SJSA1 (cell line): ENCODE measurements at regions not wholly inside any gene's neighbourhood (a gene's known extent, or its start where the extent isn't known, plus 50 kb on each side); places are given as distances from the start of the nearest gene placed in this dataset.

ENCODE experiments used
- DNase-seq, 2 experiments: peaks; one replicate each; pipeline ENCODE4 v3.0.0-alpha.2; 2015 to 2020; ENCODE audit warnings: low spot score in 2 of 2, low read depth in 1 of 2
- H3K27ac ChIP-seq: fragments of 250-450 bp; sonication (Bioruptor Pico); 2 replicates; pipeline ENCODE4 v1.5.1; 2020; ENCODE audit warnings: mild to moderate bottlenecking, moderate library complexity
- H3K27me3 ChIP-seq: fragments of 250-450 bp; sonication (Bioruptor Pico); replicated peaks from 2 replicates; pipeline ENCODE4 v1.5.1; 2020; ENCODE audit warnings: mild to moderate bottlenecking, moderate library complexity
- H3K36me3 ChIP-seq: fragments of 250-450 bp; sonication (Bioruptor Pico); 2 replicates; pipeline ENCODE4 v1.5.1; 2020; ENCODE audit warnings: mild to moderate bottlenecking
- H3K4me1 ChIP-seq: fragments of 250-450 bp; sonication (Bioruptor Pico); replicated peaks from 2 replicates; pipeline ENCODE4 v1.6.1; 2021; ENCODE audit warnings: mild to moderate bottlenecking
- H3K4me3 ChIP-seq: fragments of 250-450 bp; sonication (Bioruptor Pico); 2 replicates; pipeline ENCODE4 v1.5.1; 2020; ENCODE audit warnings: mild to moderate bottlenecking
- H3K9me3 ChIP-seq: fragments of 250-450 bp; sonication (Bioruptor Pico); replicated peaks from 2 replicates; pipeline ENCODE4 v1.5.1; 2020; ENCODE audit warnings: mild to moderate bottlenecking

DNA sequence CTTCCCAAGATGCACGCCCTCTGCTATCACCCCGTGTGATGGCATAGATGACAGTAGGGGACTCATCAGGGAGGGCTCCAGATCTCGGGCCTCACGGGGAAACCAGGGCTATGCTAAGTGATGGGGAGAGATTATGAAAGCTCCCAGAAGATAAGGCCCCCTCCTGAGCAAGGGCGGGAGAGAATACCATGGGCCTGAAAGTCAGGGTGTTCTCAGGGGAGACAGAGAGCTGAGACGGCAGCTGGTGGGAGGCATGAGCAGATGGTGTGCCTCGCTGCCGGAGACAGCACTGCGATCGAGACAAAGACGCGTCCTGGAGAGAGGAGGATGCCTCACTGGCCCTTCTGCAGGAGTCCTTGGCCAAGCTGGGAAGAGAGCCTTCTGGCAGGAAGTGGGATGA is 106.5 kb upstream of the ADPGK start:
- H3K4me3 ChIP-seq, result no peak overlapping the region
- no peak overlapping the region for H3K27ac ChIP-seq
- no peaks in the 10 kb centered on the region for H3K4me1 ChIP-seq
- no peak for DNase-seq
- no peaks in the 10 kb centered on the region; the same call in 1 of the 2 replicates for H3K9me3 ChIP-seq
- no peaks in the 10 kb centered on the region for H3K27me3 ChIP-seq
- H3K36me3 ChIP-seq, result no peaks in the 10 kb centered on the region

DNA sequence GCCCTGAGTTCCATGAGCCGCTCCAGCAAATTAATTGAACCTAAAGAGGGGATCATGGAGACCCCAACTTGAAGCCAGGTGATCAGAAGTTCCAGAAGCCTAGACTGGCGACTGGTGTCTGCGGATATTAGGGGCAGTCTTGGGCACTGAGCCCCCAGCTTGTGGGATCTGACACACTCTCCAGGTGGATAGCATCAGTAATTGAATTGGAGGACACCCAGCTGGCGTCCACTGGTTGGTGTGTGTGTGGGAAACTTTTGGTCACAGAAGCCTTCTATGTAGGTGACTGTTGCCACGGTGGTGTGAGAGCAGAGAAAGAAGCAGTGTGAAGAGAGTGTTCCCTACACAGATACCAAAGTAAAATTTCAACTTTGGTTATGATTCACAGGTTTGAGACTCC is 106.0 kb upstream of the ADPGK start:
- Histone ChIP-seq H3K36me3 (no peaks in the 10 kb centered on the region), H3K27ac (no peak overlapping the region), H3K9me3 (no peaks in the 10 kb centered on the region; the same call in 1 of the 2 replicates), H3K27me3 (no peaks in the 10 kb centered on the region), H3K4me1 (no peaks in the 10 kb centered on the region), H3K4me3 (no peak overlapping the region)
- no peak for DNase-seq

DNA sequence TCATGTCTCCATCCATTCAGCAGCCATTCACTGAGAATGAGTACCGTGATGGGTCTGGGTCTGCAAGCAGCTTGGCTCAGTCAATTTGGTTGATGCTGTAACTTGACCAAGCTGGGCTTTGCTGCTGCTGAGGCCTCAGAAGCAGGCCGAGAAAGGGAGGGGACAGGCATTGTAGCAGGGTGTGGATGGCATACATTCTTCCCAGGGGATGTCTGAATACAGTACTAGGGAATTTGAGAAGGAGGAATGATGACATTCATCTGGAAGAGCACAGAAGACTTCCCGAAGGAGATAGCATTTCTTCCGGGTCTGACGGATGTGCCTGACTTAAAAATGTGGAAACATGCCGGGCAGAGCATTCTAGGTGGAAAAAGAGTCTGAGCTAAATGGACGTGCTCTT is 105.3 kb upstream of the ADPGK start:
- DNase-seq, result no peak
- no peak overlapping the region for H3K4me3 ChIP-seq
- H3K9me3 ChIP-seq, result no peaks in the 10 kb centered on the region; the same call in 1 of the 2 replicates
- H3K4me1 ChIP-seq, result no peaks in the 10 kb centered on the region
- H3K36me3 ChIP-seq, result no peaks in the 10 kb centered on the region
- no peaks in the 10 kb centered on the region for H3K27me3 ChIP-seq
- no peak overlapping the region for H3K27ac ChIP-seq

DNA sequence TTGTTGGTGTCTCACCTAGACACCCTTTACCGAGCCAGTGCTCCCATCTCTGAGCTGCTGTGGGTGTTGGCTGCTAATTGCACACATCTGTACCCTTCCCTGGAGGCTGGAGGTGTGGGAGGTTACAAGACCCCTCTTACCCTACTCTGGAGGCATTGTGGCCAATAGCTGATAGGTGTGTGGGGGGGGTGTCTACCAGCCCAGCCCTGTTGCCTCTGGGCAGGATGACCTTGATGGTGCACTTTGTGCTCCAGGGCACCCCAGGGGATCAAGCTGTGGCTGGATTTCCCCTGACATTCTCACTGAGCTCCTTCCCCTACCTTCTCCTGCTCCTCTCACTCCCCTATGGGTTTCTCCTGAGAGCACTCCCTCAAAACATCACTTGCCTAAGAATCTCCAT is 104.7 kb upstream of the ADPGK start:
- no peak for DNase-seq
- Histone ChIP-seq H3K36me3 (no peaks in the 10 kb centered on the region), H3K4me3 (no peak overlapping the region), H3K27ac (no peak overlapping the region), H3K27me3 (no peaks in the 10 kb centered on the region), H3K9me3 (no peaks in the 10 kb centered on the region; the same call in 1 of the 2 replicates), H3K4me1 (no peaks in the 10 kb centered on the region)

DNA sequence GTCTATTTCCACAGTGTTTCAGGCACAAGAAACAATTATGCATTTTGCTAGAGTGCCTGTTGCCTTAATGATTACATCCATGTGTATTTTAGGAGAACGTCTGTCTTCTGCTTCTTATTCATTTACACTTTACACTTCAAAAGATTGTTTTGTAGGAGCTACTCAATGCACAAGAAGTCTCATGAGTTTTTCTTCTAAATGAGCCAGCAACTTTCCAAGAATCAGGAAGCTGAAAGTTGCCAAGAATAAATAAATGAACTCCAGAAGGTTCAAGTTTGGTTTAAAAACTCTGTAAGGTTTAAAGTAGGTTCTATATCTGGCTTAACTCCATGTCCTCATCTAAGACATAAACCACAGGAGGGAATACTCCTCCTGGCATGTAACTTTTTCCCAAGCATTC is 103.8 kb upstream of the ADPGK start:
- no peaks in the 10 kb centered on the region for H3K4me1 ChIP-seq
- H3K4me3 ChIP-seq, result no peak overlapping the region
- no peak for DNase-seq
- no peaks in the 10 kb centered on the region for H3K36me3 ChIP-seq
- H3K27ac ChIP-seq, result no peak overlapping the region
- no peaks in the 10 kb centered on the region for H3K27me3 ChIP-seq
- H3K9me3 ChIP-seq, result no peaks in the 10 kb centered on the region; the same call in 1 of the 2 replicates

DNA sequence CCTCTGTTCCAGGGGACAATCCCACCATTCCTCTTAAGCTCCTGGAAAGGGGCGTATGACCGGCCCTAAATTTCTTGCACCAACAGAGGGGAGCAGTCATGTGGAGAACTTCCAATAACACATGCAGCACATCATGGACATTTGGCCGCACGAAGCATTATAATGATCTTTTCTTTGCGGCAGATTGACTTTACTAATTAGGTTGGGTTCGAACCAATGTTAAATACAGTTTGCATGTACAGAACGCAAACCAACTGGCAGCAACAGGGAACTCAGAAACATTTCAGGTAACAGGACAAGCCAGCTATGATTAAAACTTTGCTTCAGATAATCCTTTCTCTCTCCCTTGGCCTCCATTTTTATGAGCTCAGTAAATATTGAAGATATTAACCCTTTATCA is 100.8 kb upstream of the ADPGK start:
- H3K4me3 ChIP-seq, result no peak overlapping the region
- DNase-seq, result no peak
- no peaks in the 10 kb centered on the region for H3K4me1 ChIP-seq
- H3K9me3 ChIP-seq, result no peaks in the 10 kb centered on the region; the same call in 1 of the 2 replicates
- H3K27me3 ChIP-seq, result no peaks in the 10 kb centered on the region
- no peak overlapping the region for H3K27ac ChIP-seq
- no peaks in the 10 kb centered on the region for H3K36me3 ChIP-seq

DNA sequence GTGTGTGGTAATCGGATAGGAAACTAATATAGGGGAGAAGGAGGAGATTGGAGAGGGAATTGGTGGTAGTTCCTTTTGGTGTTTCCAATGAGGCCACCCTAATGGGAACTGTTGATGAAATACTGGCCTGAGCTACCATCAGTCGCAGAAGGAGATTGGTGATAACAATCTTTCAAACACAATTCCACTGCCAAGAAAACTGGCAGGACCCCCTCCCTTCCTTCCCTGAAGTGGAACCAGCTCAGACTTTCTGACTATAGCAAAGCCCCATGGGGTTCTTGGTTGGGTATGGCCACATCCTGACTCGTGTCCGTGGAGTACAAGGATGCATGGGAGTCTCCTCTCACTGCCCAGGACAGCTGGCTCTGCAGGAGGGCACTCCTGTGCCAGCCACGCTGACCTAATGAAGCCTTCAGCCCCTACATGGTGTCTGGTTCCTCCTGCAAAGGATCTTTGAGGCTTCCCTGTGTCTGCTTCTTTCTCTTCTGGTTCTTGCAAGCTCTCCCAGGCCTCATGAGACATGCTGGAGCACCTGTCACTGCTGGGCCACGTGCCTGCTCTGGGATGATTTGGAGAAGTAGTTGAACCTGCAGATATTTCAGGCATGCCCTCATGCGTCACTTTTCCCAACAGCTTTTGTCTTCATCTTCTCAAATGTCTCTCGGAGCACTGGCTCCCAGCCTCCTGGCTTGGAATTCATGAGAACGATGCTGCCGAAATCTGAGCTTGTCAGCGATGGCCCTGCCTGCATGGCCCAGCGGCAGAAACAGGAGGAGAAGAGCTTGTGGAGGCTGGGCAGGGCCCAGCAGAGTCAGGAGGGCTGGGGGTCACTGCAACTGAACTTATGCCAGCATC is 90.0 kb upstream of the ADPGK start:
- DNase-seq, result no peak
- Histone ChIP-seq H3K9me3 (no peaks in the 10 kb centered on the region; the same call in 1 of the 2 replicates), H3K27ac (no peak overlapping the region), H3K4me1 (no peaks in the 10 kb centered on the region), H3K4me3 (no peak overlapping the region), H3K27me3 (no peaks in the 10 kb centered on the region), H3K36me3 (no peaks in the 10 kb centered on the region)

DNA sequence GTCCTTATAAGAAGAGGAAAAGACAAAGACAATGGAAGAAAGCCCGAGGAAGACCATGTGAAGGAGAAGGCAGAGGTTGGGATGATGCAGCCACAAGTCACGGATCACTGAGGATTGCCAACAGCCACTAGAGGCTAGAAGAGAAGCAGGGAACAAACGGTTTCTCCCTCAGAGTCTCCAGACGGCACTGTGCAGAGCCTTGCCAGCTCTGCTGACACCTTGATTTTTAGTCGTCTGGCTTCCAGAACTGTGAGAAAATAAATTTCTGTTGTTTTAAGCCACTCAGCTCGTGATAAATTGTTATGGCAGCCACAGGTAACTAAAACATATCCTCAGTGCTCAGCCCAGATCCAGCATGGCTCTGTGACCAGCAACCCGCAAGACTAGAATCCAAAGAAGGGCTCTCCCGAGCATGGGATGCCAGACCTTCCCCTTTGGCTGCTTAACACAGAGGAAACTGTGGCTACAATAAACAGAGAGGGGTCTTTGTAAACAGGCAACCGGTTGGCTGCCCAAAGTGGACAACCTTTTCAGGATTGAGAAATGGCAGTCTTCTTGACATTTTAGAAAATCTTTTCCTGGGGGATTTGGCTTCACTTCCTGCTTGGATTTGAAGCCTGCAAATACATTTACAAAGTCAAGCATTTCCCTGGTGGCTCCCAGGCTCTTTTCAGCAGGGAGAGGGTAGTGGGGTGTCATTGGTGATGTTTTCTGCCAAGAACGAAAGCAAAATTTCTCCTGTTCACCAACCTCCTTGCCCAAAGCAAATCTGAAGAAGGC is 88.7 kb upstream of the ADPGK start:
- H3K36me3 ChIP-seq, result no peaks in the 10 kb centered on the region
- H3K27me3 ChIP-seq, result no peaks in the 10 kb centered on the region
- no peaks in the 10 kb centered on the region; the same call in 1 of the 2 replicates for H3K9me3 ChIP-seq
- H3K4me1 ChIP-seq, result no peaks in the 10 kb centered on the region
- no peak overlapping the region for H3K4me3 ChIP-seq
- no peak for DNase-seq
- no peak overlapping the region for H3K27ac ChIP-seq

DNA sequence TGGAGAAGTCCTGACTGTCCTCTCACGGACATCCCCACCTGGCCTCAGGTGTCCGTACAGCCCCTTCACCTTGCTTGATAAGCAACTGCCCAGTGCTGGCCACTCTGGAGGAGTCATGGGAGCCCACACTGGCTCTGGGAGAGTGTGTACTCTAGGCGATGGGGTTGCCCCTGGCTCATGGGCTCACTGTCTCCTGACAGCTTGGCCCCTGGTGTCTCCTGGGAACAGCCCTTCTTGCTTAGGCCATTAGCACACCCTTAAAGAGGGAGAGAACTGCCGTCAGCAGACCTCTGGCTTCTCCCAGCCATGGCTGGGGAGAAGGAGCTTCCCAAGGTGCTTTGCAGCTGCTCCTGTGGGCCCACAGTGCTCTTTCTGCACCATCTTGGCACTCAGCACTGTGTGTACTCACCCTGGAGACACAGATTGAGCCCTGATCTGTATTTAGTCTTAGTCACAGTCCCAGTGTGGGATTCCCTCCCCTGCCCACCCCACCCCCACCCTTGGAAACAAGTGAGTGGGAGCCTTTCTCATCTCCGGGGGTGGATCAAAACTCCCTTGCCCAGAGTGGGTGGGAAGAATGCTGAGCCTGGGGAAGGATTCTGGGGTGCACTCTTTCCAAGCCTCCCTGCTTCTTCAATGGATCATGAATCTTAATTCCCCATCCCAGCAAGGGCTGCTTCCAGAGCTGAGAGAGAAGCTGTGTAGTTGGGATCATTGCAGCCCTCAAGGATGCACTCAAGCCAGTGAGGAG is 83.5 kb upstream of the ADPGK start:
- Histone ChIP-seq H3K9me3 (no peaks in the 10 kb centered on the region; the same call in 1 of the 2 replicates), H3K27ac (no peak overlapping the region), H3K4me1 (no peaks in the 10 kb centered on the region), H3K4me3 (no peak overlapping the region), H3K36me3 (no peaks in the 10 kb centered on the region), H3K27me3 (no peaks in the 10 kb centered on the region)
- DNase-seq, result no peak

DNA sequence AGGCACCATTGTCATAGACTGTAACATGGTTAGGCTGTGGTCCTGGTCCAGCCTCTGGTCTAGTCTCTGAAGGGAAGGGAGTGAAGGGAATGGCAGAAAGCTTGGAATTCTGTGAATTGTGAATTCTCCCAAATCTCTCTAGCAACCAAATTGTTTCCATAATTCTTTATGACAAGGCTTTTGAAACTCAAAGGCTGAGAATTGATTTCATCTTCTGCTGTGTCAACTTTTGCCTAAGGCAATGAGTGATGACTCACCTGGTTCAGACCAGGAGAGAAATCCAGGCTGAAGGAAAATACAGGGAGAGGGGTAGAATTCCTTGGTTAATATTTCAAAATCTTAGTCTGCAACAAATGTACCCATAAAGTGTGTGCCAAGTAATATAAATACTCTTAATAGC is 82.6 kb upstream of the ADPGK start:
- H3K4me1 ChIP-seq, result no peaks in the 10 kb centered on the region
- H3K4me3 ChIP-seq, result no peak overlapping the region
- no peak overlapping the region for H3K27ac ChIP-seq
- no peaks in the 10 kb centered on the region; the same call in 1 of the 2 replicates for H3K9me3 ChIP-seq
- no peaks in the 10 kb centered on the region for H3K36me3 ChIP-seq
- DNase-seq, result no peak
- H3K27me3 ChIP-seq, result no peaks in the 10 kb centered on the region

DNA sequence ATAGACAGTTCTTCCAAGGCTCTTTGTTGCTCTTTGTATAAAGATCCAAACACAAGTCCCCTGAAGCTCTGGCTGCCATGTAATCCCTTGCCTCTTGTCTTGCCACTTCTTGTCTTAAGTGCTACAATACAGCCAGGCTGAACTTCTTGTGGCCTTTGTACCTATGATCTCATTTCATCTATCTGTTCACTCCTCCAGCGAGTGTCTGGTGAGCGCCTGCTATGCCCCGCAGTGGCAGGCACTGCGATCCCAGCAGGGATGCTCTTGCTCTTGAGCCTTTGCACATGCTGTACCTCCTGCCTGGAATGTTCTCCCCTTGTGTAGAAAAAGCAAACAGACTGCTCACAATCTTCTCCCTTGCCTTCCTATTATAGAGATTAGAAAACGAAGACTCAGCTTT is 81.9 kb upstream of the ADPGK start:
- no peak for DNase-seq
- no peak overlapping the region for H3K27ac ChIP-seq
- H3K4me3 ChIP-seq, result no peak overlapping the region
- H3K36me3 ChIP-seq, result no peaks in the 10 kb centered on the region
- H3K4me1 ChIP-seq, result no peaks in the 10 kb centered on the region
- H3K9me3 ChIP-seq, result no peaks in the 10 kb centered on the region; the same call in 1 of the 2 replicates
- no peaks in the 10 kb centered on the region for H3K27me3 ChIP-seq

DNA sequence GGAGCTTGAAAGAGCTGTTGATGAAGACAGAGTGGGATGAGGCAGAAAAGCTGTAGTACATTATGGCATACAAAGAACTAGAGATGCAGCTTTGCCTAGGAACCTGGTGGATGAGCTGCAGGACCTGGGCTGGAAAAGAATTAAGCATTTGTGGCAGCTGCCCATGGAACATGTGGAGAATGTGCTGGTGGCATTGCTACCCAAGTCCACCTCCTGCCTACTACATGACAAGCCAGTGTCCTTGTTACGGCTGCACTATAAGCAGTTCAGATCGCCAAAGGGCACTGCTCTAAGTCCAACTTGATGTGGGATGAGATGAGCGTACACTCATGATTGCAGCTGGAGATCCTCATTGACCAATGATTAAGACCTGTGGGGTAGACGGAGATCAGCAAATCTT is 81.1 kb upstream of the ADPGK start:
- no peak overlapping the region for H3K4me3 ChIP-seq
- no peaks in the 10 kb centered on the region for H3K36me3 ChIP-seq
- H3K4me1 ChIP-seq, result no peaks in the 10 kb centered on the region
- H3K9me3 ChIP-seq, result no peaks in the 10 kb centered on the region; the same call in 1 of the 2 replicates
- no peak overlapping the region for H3K27ac ChIP-seq
- H3K27me3 ChIP-seq, result no peaks in the 10 kb centered on the region
- DNase-seq, result no peak

DNA sequence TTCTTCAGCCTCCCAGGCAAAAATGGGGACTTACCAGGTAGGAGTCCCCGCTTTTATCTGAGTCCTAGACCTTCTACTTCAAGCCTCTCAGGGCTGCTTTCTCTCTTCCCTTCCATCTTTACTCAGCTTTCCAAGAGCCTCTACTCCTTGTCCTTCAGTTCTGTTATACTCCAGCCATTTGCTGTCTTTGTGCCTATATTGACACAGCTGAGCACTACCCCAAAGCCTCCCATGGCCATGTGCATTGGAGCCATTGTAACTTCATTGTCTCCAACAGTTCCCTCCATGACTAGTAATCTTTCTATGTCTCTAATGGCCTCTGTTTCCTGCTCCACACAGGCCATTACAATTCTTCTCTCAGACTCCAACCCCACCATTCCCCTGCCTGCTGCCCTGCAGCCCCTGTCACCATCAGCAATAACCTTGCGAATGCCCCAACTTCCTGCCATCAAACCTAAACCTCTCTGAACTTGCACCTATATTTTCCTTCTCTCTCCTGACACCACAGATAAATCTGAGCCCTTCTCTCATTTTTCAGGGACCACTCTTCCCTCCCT is 77.9 kb upstream of the ADPGK start:
- Histone ChIP-seq H3K27ac (no peak overlapping the region), H3K27me3 (no peaks in the 10 kb centered on the region), H3K36me3 (no peaks in the 10 kb centered on the region), H3K4me1 (no peaks in the 10 kb centered on the region), H3K9me3 (no peaks in the 10 kb centered on the region), H3K4me3 (no peak overlapping the region)
- DNase-seq, result no peak
